Astrocyte (in vitro differentiated cells and primary cell): ENCODE measurements at regions not wholly inside any gene's neighbourhood (a gene's known extent, or its start where the extent isn't known, plus 50 kb on each side); places are given as distances from the start of the nearest gene placed in this dataset.
A peak's percentile ranks its signal among the peaks of the same experiment; 100 is the strongest.

Source experiments
- DNase-seq: peaks from one replicate; pipeline ENCODE4 v3.0.0-alpha.2; 2010; ENCODE audit warnings: low read depth
- FAIRE-seq: peaks from 2 replicates; lab custom pipeline; 2011; peaks lifted over from hg19 to GRCh38; lab: Jason Lieb, UNC
- H2AFZ ChIP-seq: 2 replicates; pipeline ENCODE4 v1.6.0; 2012; ENCODE audit warnings: low read depth, low read length, inconsistent platforms
- H3K27ac ChIP-seq: 2 replicates; pipeline ENCODE4 v1.5.1; 2011; ENCODE audit warnings: low read depth, low read length, inconsistent platforms
- H3K27me3 ChIP-seq: 2 replicates; pipeline ENCODE4 v1.6.0; 2011; ENCODE audit warnings: low read length, inconsistent platforms; ENCODE audit not compliant: insufficient read depth
- H3K36me3 ChIP-seq: 2 replicates; pipeline ENCODE4 v1.5.1; 2011; ENCODE audit warnings: low read length, inconsistent platforms; ENCODE audit not compliant: insufficient read depth
- H3K4me1 ChIP-seq: 2 replicates; pipeline ENCODE4 v1.5.1; 2011; ENCODE audit warnings: low read length, inconsistent platforms; ENCODE audit not compliant: insufficient read depth
- H3K4me2 ChIP-seq: 2 replicates; pipeline ENCODE4 v1.6.0; 2012; ENCODE audit warnings: low read length, inconsistent platforms
- H3K4me3 ChIP-seq: 2 replicates; pipeline ENCODE4 v1.5.1; 2011; ENCODE audit warnings: low read depth, mild to moderate bottlenecking, low read length, inconsistent platforms; ENCODE audit not compliant: insufficient read depth
- H3K79me2 ChIP-seq: 2 replicates; pipeline ENCODE4 v1.6.0; 2012; ENCODE audit warnings: mild to moderate bottlenecking, low read length, inconsistent platforms; ENCODE audit not compliant: insufficient read depth
- H3K9ac ChIP-seq: 2 replicates; pipeline ENCODE4 v1.6.0; 2012; ENCODE audit warnings: mild to moderate bottlenecking, low read length, inconsistent platforms
- H3K9me3 ChIP-seq: 2 replicates; pipeline ENCODE4 v1.5.1; 2012; ENCODE audit warnings: low read depth, mild to moderate bottlenecking, low read length, inconsistent platforms; ENCODE audit not compliant: insufficient read depth
- H4K20me1 ChIP-seq: 2 replicates; pipeline ENCODE4 v1.6.0; 2012; ENCODE audit warnings: low read length, inconsistent platforms; ENCODE audit not compliant: insufficient read depth
- H3K27ac Mint-ChIP-seq: one replicate; pipeline ENCODE4 v1.8.0; 2021; ENCODE audit warnings: mild to moderate bottlenecking, mixed read lengths; ENCODE audit not compliant: unreplicated experiment
- H3K27me3 Mint-ChIP-seq: one replicate; pipeline ENCODE4 v1.8.0; 2021; ENCODE audit warnings: low read depth, mixed read lengths; ENCODE audit not compliant: unreplicated experiment
- H3K36me3 Mint-ChIP-seq: one replicate; pipeline ENCODE4 v1.8.0; 2021; ENCODE audit warnings: low read depth, mixed read lengths; ENCODE audit not compliant: unreplicated experiment
- H3K4me1 Mint-ChIP-seq: one replicate; pipeline ENCODE4 v1.8.0; 2021; ENCODE audit warnings: low read depth, mixed read lengths; ENCODE audit not compliant: unreplicated experiment
- H3K4me3 Mint-ChIP-seq: one replicate; pipeline ENCODE4 v1.8.0; 2021; ENCODE audit warnings: mild to moderate bottlenecking, moderate library complexity, mixed read lengths; ENCODE audit not compliant: unreplicated experiment
- H3K9me3 Mint-ChIP-seq: one replicate; pipeline ENCODE4 v1.8.0; 2021; ENCODE audit warnings: mild to moderate bottlenecking, mixed read lengths; ENCODE audit not compliant: unreplicated experiment
- CTCF ChIP-seq: IDR thresholded peaks from 2 replicates; pipeline ENCODE4 v1.5.1; 2011; ENCODE audit warnings: low read depth, mild to moderate bottlenecking, inconsistent platforms, low read length, moderate library complexity; ENCODE audit not compliant: insufficient read depth
- EZH2 ChIP-seq: IDR thresholded peaks from 2 replicates; pipeline ENCODE4 v1.6.1; 2012; ENCODE audit warnings: mild to moderate bottlenecking, low read length, inconsistent platforms; ENCODE audit not compliant: insufficient read depth

- H3K9me3 ChIP-seq: peaks cover 2% of the 10 kb centered on the region
- H3K27me3 ChIP-seq: no peaks in the 10 kb centered on the region
- Mint-ChIP-seq H3K36me3 (no peaks in the 10 kb centered on the region), H3K4me3 (no peak overlapping the region), H3K4me1 (no peaks in the 10 kb centered on the region), H3K27me3 (no peaks in the 10 kb centered on the region), H3K9me3 (no peaks in the 10 kb centered on the region), H3K27ac (no peak overlapping the region)
- no peaks in the 10 kb centered on the region for H3K4me1 ChIP-seq
- H3K4me3 ChIP-seq: no peak overlapping the region
- no peak overlapping the region for H3K4me2 ChIP-seq
- H4K20me1 ChIP-seq: no peaks in the 10 kb centered on the region
- H2AFZ ChIP-seq: no peak overlapping the region
- TF ChIP-seq EZH2 (no peak), CTCF (no peak)
- no peak for FAIRE-seq
- no peak overlapping the region for H3K9ac ChIP-seq
- no peaks in the 10 kb centered on the region for H3K79me2 ChIP-seq
- no peak overlapping the region for H3K27ac ChIP-seq
- DNase-seq: no peak
- no peaks in the 10 kb centered on the region for H3K36me3 ChIP-seq
These were observed 461.3 kb upstream of the TECRL start for GRCh38 chr4:64870558-64870957.

- no peak overlapping the region for H3K4me2 ChIP-seq
- no peak overlapping the region for H3K9ac ChIP-seq
- no peaks in the 10 kb centered on the region for H3K4me1 ChIP-seq
- no peaks in the 10 kb centered on the region for H3K9me3 ChIP-seq
- no peaks in the 10 kb centered on the region for H3K27me3 Mint-ChIP-seq
- H3K27ac ChIP-seq: no peak overlapping the region
- no peaks in the 10 kb centered on the region for H3K36me3 ChIP-seq
- H3K79me2 ChIP-seq: no peaks in the 10 kb centered on the region
- no peaks in the 10 kb centered on the region for H3K36me3 Mint-ChIP-seq
- TF ChIP-seq EZH2 (no peak), CTCF (no peak)
- no peak overlapping the region for H2AFZ ChIP-seq
- H3K4me1 Mint-ChIP-seq: no peaks in the 10 kb centered on the region
- H3K27me3 ChIP-seq: no peaks in the 10 kb centered on the region
- H3K27ac Mint-ChIP-seq: no peak overlapping the region
- FAIRE-seq (no peak), DNase-seq (no peak)
- H3K4me3 ChIP-seq: no peak overlapping the region
- H3K9me3 Mint-ChIP-seq: no peaks in the 10 kb centered on the region
- no peak overlapping the region for H3K4me3 Mint-ChIP-seq
- no peaks in the 10 kb centered on the region for H4K20me1 ChIP-seq
These were observed 448.6 kb upstream of the TECRL start for GRCh38 chr4:64857815-64858214.

GRCh38 chr4:64857198-64857597 is 447.9 kb upstream of the TECRL start:
- H3K4me2 ChIP-seq: no peak overlapping the region
- FAIRE-seq: no peak
- H3K4me3 ChIP-seq: no peak overlapping the region
- Mint-ChIP-seq H3K9me3 (no peaks in the 10 kb centered on the region), H3K27me3 (no peaks in the 10 kb centered on the region), H3K27ac (no peak overlapping the region), H3K36me3 (no peaks in the 10 kb centered on the region), H3K4me1 (no peaks in the 10 kb centered on the region), H3K4me3 (no peak overlapping the region)
- H3K27me3 ChIP-seq: no peaks in the 10 kb centered on the region
- no peak overlapping the region for H2AFZ ChIP-seq
- H3K9ac ChIP-seq: no peak overlapping the region
- no peak for TF ChIP-seq CTCF
- no peak for TF ChIP-seq EZH2
- H3K27ac ChIP-seq: no peak overlapping the region
- DNase-seq: peak; percentile 53
- no peaks in the 10 kb centered on the region for H3K79me2 ChIP-seq
- H3K9me3 ChIP-seq: no peaks in the 10 kb centered on the region
- no peaks in the 10 kb centered on the region for H4K20me1 ChIP-seq
- H3K4me1 ChIP-seq: no peaks in the 10 kb centered on the region
- H3K36me3 ChIP-seq: no peaks in the 10 kb centered on the region
